OCI-LY1 (cell line): ENCODE measurements at regions not wholly inside any gene's neighbourhood (a gene's known extent, or its start where the extent isn't known, plus 50 kb on each side); places are given as distances from the start of the nearest gene placed in this dataset.

ENCODE experiments used
- H2AFZ ChIP-seq: fragments of 200-600 bp; sonication (generic), shearing (Covaris generic); 2 replicates; pipeline ENCODE4 v1.6.0; 2014; ENCODE audit warnings: antibody characterized with exemption, mild to moderate bottlenecking, low read length
- H3F3A ChIP-seq: fragments of 200-600 bp; sonication (generic), shearing (Covaris generic); 2 replicates; pipeline ENCODE4 v1.6.0; 2014; ENCODE audit warnings: mild to moderate bottlenecking, antibody characterized with exemption, low read length, moderate library complexity; ENCODE audit not compliant: insufficient read depth
- H3K27ac ChIP-seq: fragments of 200-600 bp; sonication (generic); 2 replicates; pipeline ENCODE4 v1.5.1; 2014; ENCODE audit warnings: low read length, mixed run types, mild to moderate bottlenecking, low read depth; ENCODE audit not compliant: poor library complexity, severe bottlenecking
- H3K27me3 ChIP-seq: fragments of 200-600 bp; sonication (generic); 2 replicates; pipeline ENCODE4 v1.6.0; 2014; ENCODE audit warnings: antibody characterized with exemption, mild to moderate bottlenecking, low read length, moderate library complexity; ENCODE audit not compliant: insufficient read depth
- H3K36me3 ChIP-seq: fragments of 200-600 bp; sonication (generic); 2 replicates; pipeline ENCODE4 v1.6.1; 2014; ENCODE audit warnings: mild to moderate bottlenecking, antibody characterized with exemption, low read length, moderate library complexity, mixed read lengths; ENCODE audit not compliant: insufficient read depth
- H3K4me1 ChIP-seq: fragments of 200-600 bp; sonication (generic); 2 replicates; pipeline ENCODE4 v1.5.1; 2014; ENCODE audit warnings: mild to moderate bottlenecking, low read length, moderate library complexity; ENCODE audit not compliant: insufficient read depth, severe bottlenecking
- H3K4me2 ChIP-seq: fragments of 200-600 bp; sonication (generic), shearing (Covaris generic); 2 replicates; pipeline ENCODE4 v1.6.1; 2014; ENCODE audit warnings: low read length
- H3K4me3 ChIP-seq: fragments of 200-600 bp; sonication (generic); 2 replicates; pipeline ENCODE4 v1.5.1; 2014; ENCODE audit warnings: low read length, low read depth, mild to moderate bottlenecking, mixed read lengths; ENCODE audit not compliant: poor library complexity, severe bottlenecking
- H3K79me2 ChIP-seq: fragments of 200-600 bp; shearing (Covaris generic); 2 replicates; pipeline ENCODE4 v1.6.1; 2016; ENCODE audit warnings: mixed run types, low read length, mixed read lengths; ENCODE audit not compliant: insufficient read depth
- H3K9ac ChIP-seq: fragments of 200-600 bp; sonication (generic), shearing (Covaris generic); 2 replicates; pipeline ENCODE4 v1.6.1; 2014; ENCODE audit warnings: mild to moderate bottlenecking, low read length, mixed read lengths
- H3K9me2 ChIP-seq: fragments of 200-600 bp; sonication (generic), shearing (Covaris generic); 2 replicates; pipeline ENCODE4 v1.6.1; 2014; ENCODE audit warnings: low read depth, mild to moderate bottlenecking, low read length, mixed read lengths
- H3K9me3 ChIP-seq: fragments of 200-600 bp; shearing (Covaris generic); 2 replicates; pipeline ENCODE4 v1.6.1; 2014; ENCODE audit warnings: low read length, mixed read lengths
- H4K20me1 ChIP-seq: fragments of 200-600 bp; sonication (generic), shearing (Covaris generic); 2 replicates; pipeline ENCODE4 v1.6.0; 2016; ENCODE audit warnings: mild to moderate bottlenecking, low read length; ENCODE audit not compliant: insufficient read depth
- CTCF ChIP-seq: fragments of 200-600 bp; sonication (generic), shearing (Covaris generic); IDR thresholded peaks from 2 replicates; pipeline ENCODE4 v1.5.1; 2017; ENCODE audit warnings: mild to moderate bottlenecking, antibody characterized with exemption, low read length, moderate library complexity, mixed read lengths
- EZH2 ChIP-seq: fragments of 200-600 bp; sonication (generic), shearing (Covaris generic); IDR thresholded peaks from 2 replicates; pipeline ENCODE4 v1.8.0; 2017; ENCODE audit warnings: borderline replicate concordance, mixed run types, mild to moderate bottlenecking, antibody characterized with exemption, low read length, moderate library complexity, mixed read lengths

DNA sequence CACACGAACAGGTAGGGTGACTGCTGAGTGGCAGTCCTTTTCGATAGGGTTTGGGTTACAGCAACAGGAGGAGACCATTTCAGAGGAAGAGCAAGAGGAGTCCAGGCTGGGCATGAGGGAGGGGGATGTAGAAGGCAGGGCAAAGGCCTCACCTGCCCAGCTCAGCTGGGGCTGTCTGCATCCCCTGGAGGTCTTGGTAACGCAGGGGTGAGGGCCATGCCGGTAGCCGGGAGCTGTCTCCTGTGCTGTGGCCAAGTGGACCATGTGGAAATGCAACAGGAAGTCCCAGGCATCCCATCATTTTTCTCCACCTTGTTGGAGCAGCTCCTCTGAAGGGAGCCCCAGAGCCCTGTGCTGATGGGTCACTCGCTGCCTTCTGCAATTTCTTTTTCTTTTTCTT lies 105.4 kb upstream of the C1orf174 start:
- Histone ChIP-seq H3K4me3 (no peak overlapping the region), H3K4me2 (no peak overlapping the region), H2AFZ (no peak overlapping the region), H3K9me3 (no peaks in the 10 kb centered on the region; the same call in 1 of the 2 replicates), H3K27me3 (no peaks in the 10 kb centered on the region), H3K79me2 (no peaks in the 10 kb centered on the region), H3F3A (peaks cover 28% of the 10 kb centered on the region), H4K20me1 (no peaks in the 10 kb centered on the region), H3K36me3 (no peaks in the 10 kb centered on the region), H3K9me2 (no peaks in the 10 kb centered on the region), H3K9ac (no peak overlapping the region), H3K4me1 (peaks cover 46% of the 10 kb centered on the region), H3K27ac (peak overlapping the region; percentile 98)
- TF ChIP-seq EZH2 (no peak), CTCF (no peak)

DNA sequence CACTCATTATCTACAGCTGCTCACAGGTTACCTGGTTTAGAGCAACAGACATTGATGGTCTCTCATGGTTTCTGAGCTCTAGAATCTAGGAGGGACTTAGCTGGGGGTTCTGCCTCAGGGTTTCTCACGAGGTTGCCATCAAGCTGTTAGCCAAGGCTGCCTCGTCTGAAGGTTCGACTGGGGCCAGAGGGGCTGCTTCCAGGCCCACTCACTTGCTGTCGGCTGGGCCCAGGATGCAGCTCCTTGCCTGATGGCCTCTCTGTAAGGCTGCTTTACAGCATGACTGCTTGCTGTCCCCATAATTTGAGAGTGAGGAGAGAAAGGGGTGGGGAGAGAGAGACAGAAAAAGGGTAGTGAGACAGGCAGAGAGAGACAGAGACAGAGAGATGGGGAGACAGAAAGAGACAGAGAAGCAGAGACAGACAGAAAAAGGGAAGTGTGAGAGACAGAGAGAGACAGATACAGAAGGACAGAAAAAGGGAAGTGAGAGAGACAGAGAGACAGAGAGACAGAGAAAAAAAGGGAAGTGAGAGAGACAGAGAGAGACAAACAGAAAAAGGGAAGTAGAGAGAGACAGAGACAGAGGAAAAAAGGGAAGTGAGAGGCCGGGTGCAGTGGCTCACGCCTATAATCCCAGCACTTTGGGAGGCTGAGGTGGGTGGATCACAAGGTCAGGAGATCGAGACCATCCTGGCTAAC lies 106.8 kb upstream of the C1orf174 start:
- no peaks in the 10 kb centered on the region for H3K27me3 ChIP-seq
- H3K36me3 ChIP-seq, result no peaks in the 10 kb centered on the region
- H3K9ac ChIP-seq, result peak overlapping the region; percentile 40
- no peak overlapping the region for H3K4me3 ChIP-seq
- H3K9me2 ChIP-seq, result no peaks in the 10 kb centered on the region
- peaks cover 35% of the 10 kb centered on the region for H3K4me1 ChIP-seq
- no peak overlapping the region for H3K4me2 ChIP-seq
- H4K20me1 ChIP-seq, result no peaks in the 10 kb centered on the region
- no peaks in the 10 kb centered on the region; the same call in 1 of the 2 replicates for H3K9me3 ChIP-seq
- no peak overlapping the region for H2AFZ ChIP-seq
- peaks cover 28% of the 10 kb centered on the region for H3F3A ChIP-seq
- peak overlapping the region; percentile 98 for H3K27ac ChIP-seq
- H3K79me2 ChIP-seq, result no peaks in the 10 kb centered on the region
- TF ChIP-seq EZH2 (no peak), CTCF (no peak)

- Histone ChIP-seq H3K27me3 (no peaks in the 10 kb centered on the region), H3F3A (peaks cover 28% of the 10 kb centered on the region), H3K4me1 (peaks cover 48% of the 10 kb centered on the region), H3K27ac (peak overlapping the region; percentile 8), H3K9me2 (no peaks in the 10 kb centered on the region), H3K9ac (no peak overlapping the region), H2AFZ (no peak overlapping the region), H3K4me3 (no peak overlapping the region), H4K20me1 (no peaks in the 10 kb centered on the region), H3K79me2 (no peaks in the 10 kb centered on the region), H3K4me2 (no peak overlapping the region), H3K36me3 (no peaks in the 10 kb centered on the region), H3K9me3 (no peaks in the 10 kb centered on the region; the same call in 1 of the 2 replicates)
- TF ChIP-seq CTCF (no peak), EZH2 (no peak)
Measured at GRCh38 chr1:4010284-4010683, 110.2 kb upstream of the C1orf174 start.
